Smooth muscle cell (in vitro differentiated cells): ENCODE measurements at regions not wholly inside any gene's neighbourhood (a gene's known extent, or its start where the extent isn't known, plus 50 kb on each side); places are given as distances from the start of the nearest gene placed in this dataset. TPM values are rescaled to one million over a fixed set of nuclear protein-coding genes. Genes with fewer than 3 reads are reported as not detected.

Experiments
- DNase-seq: peaks from one replicate; lab custom pipeline; 2025; ENCODE audit not compliant: unreplicated experiment; lab: John Stamatoyannopoulos, UW
- H2AFZ ChIP-seq: fragments of 200-600 bp; sonication (generic); 2 replicates; pipeline ENCODE4 v1.6.0; 2016; ENCODE audit warnings: antibody characterized with exemption, low read depth, mild to moderate bottlenecking
- H3F3A ChIP-seq: fragments of 200-600 bp; sonication (generic); 2 replicates; pipeline ENCODE4 v1.6.0; 2017; ENCODE audit warnings: antibody characterized with exemption, low read depth
- H3K27ac ChIP-seq: fragments of 200-600 bp; sonication (generic); 2 replicates; pipeline ENCODE4 v1.5.1; 2016; ENCODE audit warnings: low read depth, mild to moderate bottlenecking
- H3K27me3 ChIP-seq: fragments of 200-600 bp; sonication (generic); 2 replicates; pipeline ENCODE4 v1.6.1; 2016; ENCODE audit warnings: low read depth, mild to moderate bottlenecking
- H3K36me3 ChIP-seq: fragments of 200-600 bp; sonication (generic); 2 replicates; pipeline ENCODE4 v1.5.1; 2016; ENCODE audit warnings: low read depth
- H3K4me1 ChIP-seq: fragments of 200-600 bp; sonication (generic); 2 replicates; pipeline ENCODE4 v1.5.1; 2016; ENCODE audit warnings: low read depth
- H3K4me2 ChIP-seq: fragments of 200-600 bp; sonication (generic); 2 replicates; pipeline ENCODE4 v1.6.0; 2016; ENCODE audit warnings: mild to moderate bottlenecking
- H3K4me3 ChIP-seq: fragments of 200-600 bp; sonication (generic); 2 replicates; pipeline ENCODE4 v1.5.1; 2016; ENCODE audit warnings: mild to moderate bottlenecking
- H3K79me2 ChIP-seq: fragments of 200-600 bp; sonication (generic); 2 replicates; pipeline ENCODE4 v1.6.0; 2016; ENCODE audit warnings: low read depth, mild to moderate bottlenecking
- H3K9ac ChIP-seq: fragments of 200-600 bp; sonication (generic); 2 replicates; pipeline ENCODE4 v1.6.0; 2016; ENCODE audit warnings: low read depth
- H3K9me3 ChIP-seq: fragments of 200-600 bp; sonication (generic); replicated peaks from 2 replicates; pipeline ENCODE4 v1.5.1; 2016; ENCODE audit warnings: low read depth
- H4K20me1 ChIP-seq: fragments of 200-600 bp; sonication (generic); 2 replicates; pipeline ENCODE4 v1.6.0; 2016; ENCODE audit warnings: low read depth
- WGBS: methylation state at CpG from one replicate; pipeline ENCODE4 v1.1.7; 2016; ENCODE audit warnings: low lambda C conversion rate; 5-methylcytosine and 5-hydroxymethylcytosine counted together
- small RNA-seq: library from RNA; depleted of rRNA; stranded (forward); fragments of <200 nt; gene quantifications from one replicate; pipeline ENCODE3, GENCODE V24; 2014
- TF ChIP-seq, protein P1 (sequence below): fragments of 200-600 bp; sonication (generic); IDR thresholded peaks from 2 replicates; pipeline ENCODE4 v1.5.1; 2017; ENCODE audit warnings: borderline replicate concordance, mild to moderate bottlenecking, antibody characterized with exemption; ENCODE audit not compliant: insufficient read depth, poor library complexity, severe bottlenecking

DNA sequence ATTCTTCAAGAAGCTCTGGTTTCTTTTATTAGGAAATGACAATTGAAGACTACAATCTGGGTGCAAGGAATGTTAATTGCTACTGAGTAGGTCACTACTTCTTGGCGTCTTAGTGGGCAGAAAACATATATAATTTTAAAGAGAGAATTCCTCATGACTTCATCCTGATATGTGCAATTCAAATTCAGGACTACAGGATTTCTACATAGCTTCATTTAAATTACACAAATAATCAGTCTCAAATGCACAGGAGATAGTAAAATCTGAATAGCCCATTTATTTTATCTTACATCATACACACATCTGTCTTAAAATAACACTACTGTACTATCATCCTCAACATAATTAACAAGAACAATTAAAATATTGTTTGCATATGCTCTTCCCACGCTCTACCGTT is 52.5 kb upstream of the GPR149 start:
- no peaks in the 10 kb centered on the region for H3K27me3 ChIP-seq
- no peak for DNase-seq
- no peaks in the 10 kb centered on the region for H3K79me2 ChIP-seq
- TF ChIP-seq, protein P1, sequence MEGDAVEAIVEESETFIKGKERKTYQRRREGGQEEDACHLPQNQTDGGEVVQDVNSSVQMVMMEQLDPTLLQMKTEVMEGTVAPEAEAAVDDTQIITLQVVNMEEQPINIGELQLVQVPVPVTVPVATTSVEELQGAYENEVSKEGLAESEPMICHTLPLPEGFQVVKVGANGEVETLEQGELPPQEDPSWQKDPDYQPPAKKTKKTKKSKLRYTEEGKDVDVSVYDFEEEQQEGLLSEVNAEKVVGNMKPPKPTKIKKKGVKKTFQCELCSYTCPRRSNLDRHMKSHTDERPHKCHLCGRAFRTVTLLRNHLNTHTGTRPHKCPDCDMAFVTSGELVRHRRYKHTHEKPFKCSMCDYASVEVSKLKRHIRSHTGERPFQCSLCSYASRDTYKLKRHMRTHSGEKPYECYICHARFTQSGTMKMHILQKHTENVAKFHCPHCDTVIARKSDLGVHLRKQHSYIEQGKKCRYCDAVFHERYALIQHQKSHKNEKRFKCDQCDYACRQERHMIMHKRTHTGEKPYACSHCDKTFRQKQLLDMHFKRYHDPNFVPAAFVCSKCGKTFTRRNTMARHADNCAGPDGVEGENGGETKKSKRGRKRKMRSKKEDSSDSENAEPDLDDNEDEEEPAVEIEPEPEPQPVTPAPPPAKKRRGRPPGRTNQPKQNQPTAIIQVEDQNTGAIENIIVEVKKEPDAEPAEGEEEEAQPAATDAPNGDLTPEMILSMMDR: no peak
- 90% methylated on average over 3 of the region's 3 CpGs for WGBS
- no peaks in the 10 kb centered on the region for H3K36me3 ChIP-seq
- no peak overlapping the region for H3K4me3 ChIP-seq
- H3K9me3 ChIP-seq: no peaks in the 10 kb centered on the region
- no peak overlapping the region for H3K27ac ChIP-seq
- H3K9ac ChIP-seq: no peak overlapping the region
- H2AFZ ChIP-seq: no peak overlapping the region
- no peaks in the 10 kb centered on the region for H4K20me1 ChIP-seq
- H3K4me1 ChIP-seq: no peaks in the 10 kb centered on the region
- H3K4me2 ChIP-seq: no peak overlapping the region
- no peaks in the 10 kb centered on the region for H3F3A ChIP-seq

DNA sequence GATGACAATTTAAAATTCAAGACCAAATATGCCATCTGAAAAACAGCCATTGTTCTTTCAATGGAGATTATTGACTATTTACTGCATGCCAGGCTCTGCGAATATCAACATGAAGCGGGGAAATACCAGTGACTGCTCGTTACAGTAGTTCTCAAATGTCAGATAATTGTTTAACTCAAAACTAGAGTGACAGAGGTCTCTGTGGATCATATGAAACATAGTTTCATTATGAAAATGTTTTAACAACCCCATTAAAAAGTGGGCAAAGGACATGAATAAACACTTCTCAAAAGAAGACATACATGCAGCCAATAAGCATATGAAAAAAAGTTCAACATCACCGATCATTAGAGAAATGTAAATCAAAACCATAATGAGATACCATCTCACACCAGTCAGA is 50.0 kb upstream of the GPR149 start:
- H3K4me2 ChIP-seq: no peak overlapping the region
- 97% methylated on average over 4 of the region's 4 CpGs for WGBS
- H3K4me3 ChIP-seq: no peak overlapping the region
- H3K9ac ChIP-seq: no peak overlapping the region
- no peak for DNase-seq
- H3K27me3 ChIP-seq: no peaks in the 10 kb centered on the region
- no peaks in the 10 kb centered on the region for H3K79me2 ChIP-seq
- H3K27ac ChIP-seq: no peak overlapping the region
- H3K9me3 ChIP-seq: no peaks in the 10 kb centered on the region
- no peaks in the 10 kb centered on the region for H3K4me1 ChIP-seq
- no peaks in the 10 kb centered on the region for H4K20me1 ChIP-seq
- TF ChIP-seq, protein P1: no peak
- no peaks in the 10 kb centered on the region for H3K36me3 ChIP-seq
- H3F3A ChIP-seq: no peaks in the 10 kb centered on the region
- H2AFZ ChIP-seq: no peak overlapping the region

Small RNA genes in the stretch of these regions (small RNA-seq; reads per million reads assigned to genes)
- gene DYNLL1P5: not detected
